ENCODE measurements at regions not wholly inside any gene's neighbourhood (a gene's known extent, or its start where the extent isn't known, plus 50 kb on each side); places are given as distances from the start of the nearest gene placed in this dataset.

DNA sequence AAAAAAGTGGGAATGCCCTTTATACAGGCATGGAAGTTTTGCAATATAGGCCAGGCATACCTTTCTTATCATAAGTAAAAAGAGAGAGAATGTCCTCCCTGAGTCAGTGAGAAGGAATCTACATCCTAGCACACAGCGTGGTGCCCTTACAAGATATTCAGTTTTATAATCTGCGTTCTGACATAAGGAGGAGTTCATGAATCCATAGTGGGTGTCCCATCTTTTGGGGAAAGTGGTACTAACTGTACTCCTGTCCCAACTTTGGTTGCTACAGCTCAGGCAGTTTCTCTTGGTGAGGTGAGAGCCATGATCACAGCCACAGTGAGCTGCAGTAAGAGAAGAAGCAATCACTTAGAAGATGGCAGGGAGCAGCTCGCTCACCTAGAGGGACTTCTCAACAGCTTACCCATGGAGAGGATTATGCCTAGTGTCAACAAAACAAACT lies 332.9 kb downstream of the BCAT1 start:
- DNase-seq (ENCODE audit: low read depth in 1 of 2, low spot score in 1 of 2) (no peak), FAIRE-seq (no peak), ATAC-seq (no peak)
- TF ChIP-seq RARB (CRISPR knock-in tag; IDR thresholded peaks at IDR 0.05) (no peak), EHF (CRISPR knock-in tag; IDR thresholded peaks at IDR 0.05) (no peak), POLR2A (IDR thresholded peaks at IDR 0.05; ENCODE audit: low read length) (no peak), HOXB13 (CRISPR knock-in tag; IDR thresholded peaks at IDR 0.05; ENCODE audit: low read depth) (no peak), SREBF2 (IDR thresholded peaks at IDR 0.05) (no peak), MAFK (IDR thresholded peaks at IDR 0.05; ENCODE audit: partially characterized antibody) (no peak), EHMT2 (IDR thresholded peaks at IDR 0.05; ENCODE audit: low read depth) (no peak), JUNB (IDR thresholded peaks at IDR 0.05) (no peak), HDAC2 (IDR thresholded peaks at IDR 0.05) (no peak), RAD21 (conservative IDR thresholded peaks at IDR 0.05 in 1 of 2, IDR thresholded peaks at IDR 0.05 in 1 of 2) (no peak), MYC (IDR thresholded peaks at IDR 0.05; ENCODE audit: borderline replicate concordance, low read length) (no peak), TP53 (CRISPR knock-in tag; IDR thresholded peaks at IDR 0.05) (no peak), NFE2L2 (conservative IDR thresholded peaks at IDR 0.05; ENCODE audit: low read length) (no peak), CHD4 (IDR thresholded peaks at IDR 0.05; ENCODE audit: borderline replicate concordance) (no peak)
- TF ChIP-seq, protein P1, sequence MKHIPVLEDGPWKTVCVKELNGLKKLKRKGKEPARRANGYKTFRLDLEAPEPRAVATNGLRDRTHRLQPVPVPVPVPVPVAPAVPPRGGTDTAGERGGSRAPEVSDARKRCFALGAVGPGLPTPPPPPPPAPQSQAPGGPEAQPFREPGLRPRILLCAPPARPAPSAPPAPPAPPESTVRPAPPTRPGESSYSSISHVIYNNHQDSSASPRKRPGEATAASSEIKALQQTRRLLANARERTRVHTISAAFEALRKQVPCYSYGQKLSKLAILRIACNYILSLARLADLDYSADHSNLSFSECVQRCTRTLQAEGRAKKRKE (CRISPR knock-in tag; IDR thresholded peaks at IDR 0.05; ENCODE audit: low read depth) = no peak
- TF ChIP-seq, protein P2, sequence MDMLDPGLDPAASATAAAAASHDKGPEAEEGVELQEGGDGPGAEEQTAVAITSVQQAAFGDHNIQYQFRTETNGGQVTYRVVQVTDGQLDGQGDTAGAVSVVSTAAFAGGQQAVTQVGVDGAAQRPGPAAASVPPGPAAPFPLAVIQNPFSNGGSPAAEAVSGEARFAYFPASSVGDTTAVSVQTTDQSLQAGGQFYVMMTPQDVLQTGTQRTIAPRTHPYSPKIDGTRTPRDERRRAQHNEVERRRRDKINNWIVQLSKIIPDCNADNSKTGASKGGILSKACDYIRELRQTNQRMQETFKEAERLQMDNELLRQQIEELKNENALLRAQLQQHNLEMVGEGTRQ (IDR thresholded peaks at IDR 0.05) = no peak
- TF ChIP-seq, protein P3, sequence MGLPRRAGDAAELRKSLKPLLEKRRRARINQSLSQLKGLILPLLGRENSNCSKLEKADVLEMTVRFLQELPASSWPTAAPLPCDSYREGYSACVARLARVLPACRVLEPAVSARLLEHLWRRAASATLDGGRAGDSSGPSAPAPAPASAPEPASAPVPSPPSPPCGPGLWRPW (IDR thresholded peaks at IDR 0.05) = no peak
- TF ChIP-seq, protein P4, sequence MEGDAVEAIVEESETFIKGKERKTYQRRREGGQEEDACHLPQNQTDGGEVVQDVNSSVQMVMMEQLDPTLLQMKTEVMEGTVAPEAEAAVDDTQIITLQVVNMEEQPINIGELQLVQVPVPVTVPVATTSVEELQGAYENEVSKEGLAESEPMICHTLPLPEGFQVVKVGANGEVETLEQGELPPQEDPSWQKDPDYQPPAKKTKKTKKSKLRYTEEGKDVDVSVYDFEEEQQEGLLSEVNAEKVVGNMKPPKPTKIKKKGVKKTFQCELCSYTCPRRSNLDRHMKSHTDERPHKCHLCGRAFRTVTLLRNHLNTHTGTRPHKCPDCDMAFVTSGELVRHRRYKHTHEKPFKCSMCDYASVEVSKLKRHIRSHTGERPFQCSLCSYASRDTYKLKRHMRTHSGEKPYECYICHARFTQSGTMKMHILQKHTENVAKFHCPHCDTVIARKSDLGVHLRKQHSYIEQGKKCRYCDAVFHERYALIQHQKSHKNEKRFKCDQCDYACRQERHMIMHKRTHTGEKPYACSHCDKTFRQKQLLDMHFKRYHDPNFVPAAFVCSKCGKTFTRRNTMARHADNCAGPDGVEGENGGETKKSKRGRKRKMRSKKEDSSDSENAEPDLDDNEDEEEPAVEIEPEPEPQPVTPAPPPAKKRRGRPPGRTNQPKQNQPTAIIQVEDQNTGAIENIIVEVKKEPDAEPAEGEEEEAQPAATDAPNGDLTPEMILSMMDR (IDR thresholded peaks at IDR 0.05) = no peak
- TF ChIP-seq, protein P5, sequence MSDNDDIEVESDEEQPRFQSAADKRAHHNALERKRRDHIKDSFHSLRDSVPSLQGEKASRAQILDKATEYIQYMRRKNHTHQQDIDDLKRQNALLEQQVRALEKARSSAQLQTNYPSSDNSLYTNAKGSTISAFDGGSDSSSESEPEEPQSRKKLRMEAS (IDR thresholded peaks at IDR 0.05) = no peak
- Histone ChIP-seq H3K4me2 (no peak overlapping the region), H3K9me3 (0 out of 3 replicates have a peak, but pooled peaks cover 2% of the 10 kb centered on the region), H3K4me3 (no peak overlapping the region), H3K27ac (no peak overlapping the region), H3K4me1 (no peaks in the 10 kb centered on the region)
- POLR2A ChIA-PET = no interaction called here
- CTCF ChIA-PET = no interaction called here
- WGBS (ENCODE audit: missing lambda C conversion rate) = 3% methylated on average over 3 of the region's 3 CpGs

DNA sequence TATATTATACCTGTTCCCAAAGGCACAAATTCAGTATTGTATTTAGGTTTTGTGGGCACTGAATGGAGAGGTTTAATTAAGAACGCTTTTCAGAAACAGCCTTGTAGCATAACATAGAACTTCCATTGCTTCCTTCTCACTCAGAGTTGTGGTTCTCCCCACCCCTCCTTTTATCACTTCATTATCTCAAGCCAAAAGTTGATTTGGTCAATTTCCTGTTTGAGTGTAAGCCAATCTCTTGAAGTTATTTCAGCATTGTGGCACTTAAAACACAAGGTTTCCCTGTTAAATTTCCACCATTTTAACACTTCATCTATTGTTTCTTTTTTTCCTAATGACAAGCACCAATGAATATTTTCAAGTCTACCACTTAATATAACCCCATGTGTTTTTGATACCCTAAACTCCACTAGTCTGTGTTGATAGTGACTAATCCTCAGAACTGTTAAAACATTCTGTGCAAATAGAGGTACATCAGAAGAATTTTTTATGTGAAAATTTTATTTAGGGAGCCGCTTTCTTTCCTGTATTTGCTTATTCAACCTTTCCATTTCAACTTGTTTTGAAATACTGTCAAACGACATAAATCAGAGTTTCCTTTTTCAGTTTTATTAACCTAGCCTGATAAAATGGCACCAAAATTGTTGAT lies 340.1 kb downstream of the BCAT1 start:
- Histone ChIP-seq H3K9me3 (peaks cover 2% of the 10 kb centered on the region; the same call in 1 of the 3 replicates), H3K4me1 (no peaks in the 10 kb centered on the region), H3K4me3 (no peak overlapping the region), H3K4me2 (no peak overlapping the region), H3K27ac (no peak overlapping the region)
- TF ChIP-seq ZSCAN20 (CRISPR knock-in tag; IDR thresholded peaks at IDR 0.05) = no peak
- TF ChIP-seq FOSB (CRISPR knock-in tag; IDR thresholded peaks at IDR 0.05) = no peak
- TF ChIP-seq, protein P6, sequence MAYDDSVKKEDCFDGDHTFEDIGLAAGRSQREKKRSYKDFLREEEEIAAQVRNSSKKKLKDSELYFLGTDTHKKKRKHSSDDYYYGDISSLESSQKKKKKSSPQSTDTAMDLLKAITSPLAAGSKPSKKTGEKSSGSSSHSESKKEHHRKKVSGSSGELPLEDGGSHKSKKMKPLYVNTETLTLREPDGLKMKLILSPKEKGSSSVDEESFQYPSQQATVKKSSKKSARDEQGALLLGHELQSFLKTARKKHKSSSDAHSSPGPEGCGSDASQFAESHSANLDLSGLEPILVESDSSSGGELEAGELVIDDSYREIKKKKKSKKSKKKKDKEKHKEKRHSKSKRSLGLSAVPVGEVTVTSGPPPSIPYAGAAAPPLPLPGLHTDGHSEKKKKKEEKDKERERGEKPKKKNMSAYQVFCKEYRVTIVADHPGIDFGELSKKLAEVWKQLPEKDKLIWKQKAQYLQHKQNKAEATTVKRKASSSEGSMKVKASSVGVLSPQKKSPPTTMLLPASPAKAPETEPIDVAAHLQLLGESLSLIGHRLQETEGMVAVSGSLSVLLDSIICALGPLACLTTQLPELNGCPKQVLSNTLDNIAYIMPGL (CRISPR knock-in tag; IDR thresholded peaks at IDR 0.05; ENCODE audit: borderline replicate concordance) = no peak
- TF ChIP-seq, protein P7, sequence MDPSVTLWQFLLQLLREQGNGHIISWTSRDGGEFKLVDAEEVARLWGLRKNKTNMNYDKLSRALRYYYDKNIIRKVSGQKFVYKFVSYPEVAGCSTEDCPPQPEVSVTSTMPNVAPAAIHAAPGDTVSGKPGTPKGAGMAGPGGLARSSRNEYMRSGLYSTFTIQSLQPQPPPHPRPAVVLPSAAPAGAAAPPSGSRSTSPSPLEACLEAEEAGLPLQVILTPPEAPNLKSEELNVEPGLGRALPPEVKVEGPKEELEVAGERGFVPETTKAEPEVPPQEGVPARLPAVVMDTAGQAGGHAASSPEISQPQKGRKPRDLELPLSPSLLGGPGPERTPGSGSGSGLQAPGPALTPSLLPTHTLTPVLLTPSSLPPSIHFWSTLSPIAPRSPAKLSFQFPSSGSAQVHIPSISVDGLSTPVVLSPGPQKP (IDR thresholded peaks at IDR 0.05; ENCODE audit: low read depth, low read length) = no peak
- TF ChIP-seq, protein P5 (IDR thresholded peaks at IDR 0.05) = no peak
- no peak for TF ChIP-seq MAFK (IDR thresholded peaks at IDR 0.05; ENCODE audit: partially characterized antibody)
- TF ChIP-seq, protein P1 (CRISPR knock-in tag; IDR thresholded peaks at IDR 0.05; ENCODE audit: low read depth) = no peak
- no peak for DNase-seq (ENCODE audit: low read depth in 1 of 2, low spot score in 1 of 2)
- FAIRE-seq = no peak
- ChIA-PET POLR2A (no interaction called here), CTCF (no interaction called here)
- ATAC-seq = no peak
- WGBS (ENCODE audit: missing lambda C conversion rate) = under 1% methylated on average over 3 of the region's 3 CpGs
